Vagina (tissue), 2 donors: ENCODE measurements at regions not wholly inside any gene's neighbourhood (a gene's known extent, or its start where the extent isn't known, plus 50 kb on each side); places are given as distances from the start of the nearest gene placed in this dataset.

Source experiments
- CTCF ChIP-seq, 3 experiments: fragments of 450-650 bp in 2 of 3; fragments of 200-600 bp in 1 of 3; sonication (generic) in 1 of 3; IDR thresholded peaks; one replicate each; pipeline ENCODE4 v1.5.1; 2017 to 2019; ENCODE audit warnings: antibody characterized with exemption in 3 of 3, mild to moderate bottlenecking in 2 of 3, moderate library complexity in 2 of 3
- POLR2A ChIP-seq, 2 donors: fragments of 450-650 bp; IDR thresholded peaks; one replicate each; pipeline ENCODE4 v1.6.1; 2017; ENCODE audit warnings: antibody characterized with exemption in 2 of 2, mild to moderate bottlenecking in 2 of 2, moderate library complexity in 2 of 2
- POLR2AphosphoS5 ChIP-seq, 2 donors: sonication (generic); formaldehyde crosslinking; IDR thresholded peaks; one replicate each; pipeline ENCODE4 v1.9.0; 2017; ENCODE audit warnings: antibody characterized with exemption in 2 of 2, mild to moderate bottlenecking in 2 of 2, low read depth in 1 of 2; ENCODE audit not compliant: insufficient read depth in 1 of 2

GRCh38 chr4:59971952-59972351 lies 1228.2 kb upstream of the ADGRL3 start:
- TF ChIP-seq CTCF (IDR thresholded peaks at IDR 0.05): no peak
- TF ChIP-seq POLR2A (IDR thresholded peaks at IDR 0.05): no peak
- TF ChIP-seq POLR2AphosphoS5 (IDR thresholded peaks at IDR 0.05; ENCODE audit: insufficient read depth in 1 of 2, low read depth in 1 of 2): no peak
